Lower leg skin (tissue), 3 donors: ENCODE measurements at regions not wholly inside any gene's neighbourhood (a gene's known extent, or its start where the extent isn't known, plus 50 kb on each side); places are given as distances from the start of the nearest gene placed in this dataset.

Experiments used
- CTCF ChIP-seq, 3 donors: fragments of 450-650 bp; IDR thresholded peaks; one replicate each; pipeline ENCODE4 v1.5.1; 2016; ENCODE audit warnings: antibody characterized with exemption in 3 of 3, mild to moderate bottlenecking in 3 of 3, moderate library complexity in 2 of 3
- POLR2A ChIP-seq, 2 donors: fragments of 450-650 bp; IDR thresholded peaks; one replicate each; pipeline ENCODE4 v1.6.1; 2016 to 2017; ENCODE audit warnings: antibody characterized with exemption in 2 of 2, mild to moderate bottlenecking in 1 of 2, moderate library complexity in 1 of 2

- TF ChIP-seq POLR2A (IDR thresholded peaks at IDR 0.05) (no peak), CTCF (IDR thresholded peaks at IDR 0.05) (no peak)
Measured at GRCh38 chr3:39644176-39644575, 165.2 kb upstream of the MYRIP start.
